ENCODE measurements at regions not wholly inside any gene's neighbourhood (a gene's known extent, or its start where the extent isn't known, plus 50 kb on each side); places are given as distances from the start of the nearest gene placed in this dataset.
"Not testable (repeated sequence)": the region's sequence is repeated elsewhere in the genome, so short reads cannot be mapped to it uniquely, and the experiment has no call there.

GRCh38 chr3:31312400-31312799 lies 220.3 kb upstream of the STT3B start:
- Histone ChIP-seq H3K27me3 (no peaks in the 10 kb centered on the region), H3K27ac (no peak overlapping the region), H3K4me3 (no peak overlapping the region), H3K9me3 (peaks cover 0 to 5% (median 0%) of the 10 kb centered on the region in 3 donors), H3K36me3 (no peaks in the 10 kb centered on the region), H3K4me1 (no peaks in the 10 kb centered on the region)
- intact Hi-C loops (cut with DNase I) = no loop called here
- DNase-seq = no peak
- TF ChIP-seq CTCF (IDR thresholded peaks at IDR 0.05) = no peak
- no peak for TF ChIP-seq POLR2A (IDR thresholded peaks at IDR 0.05)
- 72 to 86% methylated on average over 2 of the region's 2 CpGs for WGBS, 2 donors

- Histone ChIP-seq H3K4me3 (no peak overlapping the region), H3K4me1 (no peaks in the 10 kb centered on the region), H3K9me3 (peaks cover 0 to 5% (median 0%) of the 10 kb centered on the region in 3 donors), H3K36me3 (no peaks in the 10 kb centered on the region), H3K27me3 (no peaks in the 10 kb centered on the region), H3K27ac (no peak overlapping the region)
- intact Hi-C loops (cut with DNase I) = no loop called here
- 71 to 75% methylated on average over 2 of the region's 2 CpGs for WGBS, 2 donors
- no peak for DNase-seq
- TF ChIP-seq CTCF (IDR thresholded peaks at IDR 0.05) (no peak), POLR2A (IDR thresholded peaks at IDR 0.05) (no peak)
Measured at GRCh38 chr3:31314258-31314657, 218.5 kb upstream of the STT3B start.

- Histone ChIP-seq H3K27ac (no peak overlapping the region), H3K4me3 (no peak overlapping the region), H3K36me3 (no peaks in the 10 kb centered on the region), H3K27me3 (no peaks in the 10 kb centered on the region), H3K4me1 (no peaks in the 10 kb centered on the region), H3K9me3 (peaks cover 0 to 5% (median 0%) of the 10 kb centered on the region in 3 donors)
- DNase-seq = no peak
- intact Hi-C loops (cut with DNase I) = no loop called here
- TF ChIP-seq POLR2A (IDR thresholded peaks at IDR 0.05) (no peak), CTCF (IDR thresholded peaks at IDR 0.05) (no peak)
- WGBS, 2 donors = 88 to 93% methylated on average over 2 of the region's 2 CpGs
Measured at GRCh38 chr3:31319332-31319731, 213.4 kb upstream of the STT3B start.

- Histone ChIP-seq H3K9me3 (no peaks in the 10 kb centered on the region), H3K27ac (no peak overlapping the region), H3K4me3 (no peak overlapping the region), H3K27me3 (no peaks in the 10 kb centered on the region), H3K36me3 (no peaks in the 10 kb centered on the region), H3K4me1 (no peaks in the 10 kb centered on the region)
- no peak for TF ChIP-seq CTCF (IDR thresholded peaks at IDR 0.05)
- TF ChIP-seq POLR2A (IDR thresholded peaks at IDR 0.05) = no peak
- intact Hi-C loops (cut with DNase I) = no loop called here
- DNase-seq = no peak
- WGBS, 2 donors = 23 to 25% methylated on average over 1 of the region's 1 CpG
Measured at GRCh38 chr3:31321620-31322019, 211.1 kb upstream of the STT3B start.

GRCh38 chr3:31322460-31322859 lies 210.3 kb upstream of the STT3B start:
- no peaks in the 10 kb centered on the region for H3K36me3 ChIP-seq
- DNase-seq = no peak
- WGBS, 2 donors = 71 to 72% methylated on average over 4 of the region's 4 CpGs
- H3K9me3 ChIP-seq = no peaks in the 10 kb centered on the region
- no peak for TF ChIP-seq POLR2A (IDR thresholded peaks at IDR 0.05)
- no peak for TF ChIP-seq CTCF (IDR thresholded peaks at IDR 0.05)
- H3K4me3 ChIP-seq = no peak overlapping the region
- intact Hi-C loops (cut with DNase I) = no loop called here
- H3K27ac ChIP-seq = no peak overlapping the region
- no peaks in the 10 kb centered on the region for H3K27me3 ChIP-seq
- no peaks in the 10 kb centered on the region for H3K4me1 ChIP-seq

GRCh38 chr3:31327826-31328357 lies 204.8 kb upstream of the STT3B start:
- H3K4me1 ChIP-seq; intact Hi-C loops (cut with DNase I); H3K27me3 ChIP-seq; H3K4me3 ChIP-seq; H3K36me3 ChIP-seq; DNase-seq; H3K27ac ChIP-seq; H3K9me3 ChIP-seq: not testable (repeated sequence)
- 79 to 92% methylated on average over 3 of the region's 3 CpGs for WGBS, 2 donors

Data from esophagus squamous epithelium (tissue), 5 donors.